Transverse colon (tissue), 4 donors: ENCODE measurements at regions not wholly inside any gene's neighbourhood (a gene's known extent, or its start where the extent isn't known, plus 50 kb on each side); places are given as distances from the start of the nearest gene placed in this dataset.

Experiments
- POLR2A ChIP-seq: fragments of 450-650 bp; IDR thresholded peaks from one replicate; pipeline ENCODE4 v1.6.1; 2016; ENCODE audit warnings: antibody characterized with exemption, mild to moderate bottlenecking, moderate library complexity
- POLR2AphosphoS5 ChIP-seq, 3 donors: sonication (generic); formaldehyde crosslinking; IDR thresholded peaks; one replicate each; pipeline ENCODE4 v1.6.1; 2016; ENCODE audit warnings: antibody characterized with exemption in 3 of 3
- TF ChIP-seq, protein P1 (sequence below), 5 experiments: fragments of 200-600 bp in 3 of 5; fragments of 450-650 bp in 2 of 5; sonication (generic) in 3 of 5; IDR thresholded peaks; 1 replicate in 2 of 5; 2 replicates in 3 of 5; pipeline ENCODE4 v1.5.1; 2016 to 2017; ENCODE audit warnings: antibody characterized with exemption in 5 of 5, inconsistent platforms in 3 of 5, mild to moderate bottlenecking in 2 of 5, moderate library complexity in 1 of 5

GRCh38 chr18:65990944-65991708 lies 240.3 kb downstream of the CDH7 start:
- TF ChIP-seq, protein P1, sequence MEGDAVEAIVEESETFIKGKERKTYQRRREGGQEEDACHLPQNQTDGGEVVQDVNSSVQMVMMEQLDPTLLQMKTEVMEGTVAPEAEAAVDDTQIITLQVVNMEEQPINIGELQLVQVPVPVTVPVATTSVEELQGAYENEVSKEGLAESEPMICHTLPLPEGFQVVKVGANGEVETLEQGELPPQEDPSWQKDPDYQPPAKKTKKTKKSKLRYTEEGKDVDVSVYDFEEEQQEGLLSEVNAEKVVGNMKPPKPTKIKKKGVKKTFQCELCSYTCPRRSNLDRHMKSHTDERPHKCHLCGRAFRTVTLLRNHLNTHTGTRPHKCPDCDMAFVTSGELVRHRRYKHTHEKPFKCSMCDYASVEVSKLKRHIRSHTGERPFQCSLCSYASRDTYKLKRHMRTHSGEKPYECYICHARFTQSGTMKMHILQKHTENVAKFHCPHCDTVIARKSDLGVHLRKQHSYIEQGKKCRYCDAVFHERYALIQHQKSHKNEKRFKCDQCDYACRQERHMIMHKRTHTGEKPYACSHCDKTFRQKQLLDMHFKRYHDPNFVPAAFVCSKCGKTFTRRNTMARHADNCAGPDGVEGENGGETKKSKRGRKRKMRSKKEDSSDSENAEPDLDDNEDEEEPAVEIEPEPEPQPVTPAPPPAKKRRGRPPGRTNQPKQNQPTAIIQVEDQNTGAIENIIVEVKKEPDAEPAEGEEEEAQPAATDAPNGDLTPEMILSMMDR (IDR thresholded peaks at IDR 0.05) = no peak
- TF ChIP-seq POLR2AphosphoS5 (IDR thresholded peaks at IDR 0.05) (no peak), POLR2A (no peak)
